ENCODE measurements at regions not wholly inside any gene's neighbourhood (a gene's known extent, or its start where the extent isn't known, plus 50 kb on each side); places are given as distances from the start of the nearest gene placed in this dataset.
"Not testable (repeated sequence)": the region's sequence is repeated elsewhere in the genome, so short reads cannot be mapped to it uniquely, and the experiment has no call there.

DNA sequence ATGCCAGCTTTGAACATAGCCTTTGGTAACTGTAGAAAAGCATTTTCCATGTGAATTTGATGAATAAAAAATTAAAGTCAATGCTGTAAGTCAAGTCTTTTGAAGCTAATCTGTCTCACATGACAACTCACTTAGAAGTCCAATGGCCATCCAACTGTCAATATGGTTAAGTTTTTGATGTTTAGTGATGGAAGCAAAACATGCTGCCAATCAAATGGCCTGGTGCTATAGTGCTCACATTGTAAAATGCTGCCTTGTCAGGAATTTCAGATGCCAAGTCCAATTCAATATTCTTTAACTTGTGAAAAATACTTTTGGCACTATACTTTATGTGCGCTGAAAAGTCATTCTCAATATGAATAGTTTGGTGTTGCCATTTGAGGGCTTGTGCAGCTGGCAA lies 1361.8 kb upstream of the ALCAM start:
- TF ChIP-seq CTCF (conservative IDR thresholded peaks at IDR 0.05; ENCODE audit: low read length): no peak
- H3K4me3 ChIP-seq (ENCODE audit: low read length): no peak overlapping the region
- DNase-seq (ENCODE audit: low read depth): no peak

DNA sequence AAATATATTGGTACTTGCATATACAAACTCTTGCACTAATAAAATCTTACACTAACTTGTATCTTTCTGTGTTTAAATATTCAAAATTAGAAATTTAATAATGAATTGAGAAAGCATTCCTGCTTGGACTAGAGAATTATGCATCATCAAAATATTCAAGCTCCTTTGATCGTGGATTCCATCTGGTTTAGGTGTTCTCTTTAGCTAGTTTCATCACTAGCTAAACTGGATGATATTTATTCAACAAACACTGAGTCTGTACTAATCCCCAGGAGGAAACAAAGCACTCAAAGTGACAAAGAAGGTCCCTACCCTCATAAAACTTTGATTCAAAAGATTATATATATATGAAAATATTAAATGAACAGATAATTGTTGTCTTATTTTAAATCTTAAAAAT lies 1360.9 kb upstream of the ALCAM start:
- TF ChIP-seq CTCF (conservative IDR thresholded peaks at IDR 0.05; ENCODE audit: low read length): no peak
- no peak for DNase-seq (ENCODE audit: low read depth)
- H3K4me3 ChIP-seq (ENCODE audit: low read length): no peak overlapping the region

DNA sequence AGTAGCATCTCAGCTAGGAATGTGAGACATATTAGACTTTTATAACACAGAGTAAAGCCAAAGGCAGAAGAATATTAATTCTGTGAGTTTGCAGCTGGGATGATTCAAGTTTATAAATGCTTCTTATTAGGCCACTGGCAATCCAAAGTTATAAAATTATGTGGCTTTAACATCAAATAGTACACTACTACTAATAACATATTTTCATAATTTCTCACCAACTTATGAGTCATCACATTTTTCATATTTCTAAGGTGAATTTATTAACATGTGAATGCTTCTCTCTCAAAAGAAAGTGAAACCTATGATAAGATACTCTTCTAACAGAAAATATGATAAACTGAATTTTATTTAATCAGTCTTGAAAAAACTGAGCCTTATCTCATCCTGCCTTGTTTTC lies 1348.2 kb upstream of the ALCAM start:
- no peak overlapping the region for H3K4me3 ChIP-seq (ENCODE audit: low read length)
- TF ChIP-seq CTCF (conservative IDR thresholded peaks at IDR 0.05; ENCODE audit: low read length): no peak
- DNase-seq (ENCODE audit: low read depth): no peak

GRCh38 chr3:104031598-104031997 lies 1335.1 kb upstream of the ALCAM start:
- no peak for TF ChIP-seq CTCF (conservative IDR thresholded peaks at IDR 0.05; ENCODE audit: low read length)
- H3K4me3 ChIP-seq (ENCODE audit: low read length): no peak overlapping the region
- DNase-seq (ENCODE audit: low read depth): no peak

DNA sequence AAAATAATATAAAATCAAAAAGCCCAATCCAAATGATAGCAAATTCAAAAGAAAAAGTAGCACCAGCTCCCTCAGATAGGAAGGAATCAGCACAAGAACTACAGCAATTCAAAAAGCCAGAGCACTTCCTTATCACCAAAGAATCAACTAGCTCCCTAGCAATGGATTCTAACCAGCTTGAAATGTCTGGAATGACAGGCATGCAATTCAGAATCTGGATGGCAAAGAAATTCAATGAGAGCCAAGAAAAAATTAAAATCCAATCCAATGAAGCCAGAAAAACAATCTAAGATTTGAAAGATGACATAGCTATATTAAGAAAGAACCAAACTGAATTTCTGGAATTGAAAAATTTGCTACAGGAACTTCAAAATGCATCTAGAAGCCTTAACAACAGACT lies 1334.4 kb upstream of the ALCAM start:
- TF ChIP-seq CTCF (conservative IDR thresholded peaks at IDR 0.05; ENCODE audit: low read length): no peak
- peak; percentile 25 for DNase-seq (ENCODE audit: low read depth)
- no peak overlapping the region for H3K4me3 ChIP-seq (ENCODE audit: low read length)

GRCh38 chr3:104040896-104041295 lies 1325.8 kb upstream of the ALCAM start:
- no peak for TF ChIP-seq CTCF (conservative IDR thresholded peaks at IDR 0.05; ENCODE audit: low read length)
- no peak for DNase-seq (ENCODE audit: low read depth)
- no peak overlapping the region for H3K4me3 ChIP-seq (ENCODE audit: low read length)

DNA sequence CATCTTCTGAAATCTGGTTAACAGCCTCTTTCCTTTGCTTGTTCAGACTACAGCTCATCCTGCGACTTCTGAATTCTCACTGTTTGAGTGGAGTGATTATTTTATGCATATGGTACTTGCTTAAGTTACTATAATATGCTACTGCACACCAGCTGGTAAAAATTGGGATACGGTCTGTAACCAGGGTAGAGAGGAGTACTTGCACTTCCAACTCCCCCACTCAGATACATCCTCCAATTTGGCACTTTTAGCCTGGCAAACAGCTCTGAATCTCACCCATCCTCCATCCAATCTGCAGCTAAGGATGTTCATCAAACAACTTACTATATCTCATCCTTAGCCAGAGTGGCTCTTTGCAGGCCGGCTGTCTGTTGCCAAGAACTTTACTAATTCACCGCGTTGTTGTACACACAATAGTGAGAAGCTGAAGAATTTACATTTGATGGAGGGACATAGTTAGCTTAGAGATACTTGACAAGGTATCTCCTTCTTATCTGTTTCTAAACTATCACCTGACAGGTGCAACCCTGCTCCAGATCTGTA lies 1323.6 kb upstream of the ALCAM start:
- not testable (repeated sequence) for DNase-seq (ENCODE audit: low read depth)

GRCh38 chr3:104044002-104044401 lies 1322.7 kb upstream of the ALCAM start:
- DNase-seq (ENCODE audit: low read depth): no peak
- no peak for TF ChIP-seq CTCF (conservative IDR thresholded peaks at IDR 0.05; ENCODE audit: low read length)
- no peak overlapping the region for H3K4me3 ChIP-seq (ENCODE audit: low read length)

More for the DNA sequence above, 1323.6 kb upstream of the ALCAM start:
- not testable (repeated sequence) for H3K4me3 ChIP-seq (ENCODE audit: low read length)
